ENCODE measurements at regions not wholly inside any gene's neighbourhood (a gene's known extent, or its start where the extent isn't known, plus 50 kb on each side); places are given as distances from the start of the nearest gene placed in this dataset.

- no peaks in the 10 kb centered on the region for H3K4me1 ChIP-seq (ENCODE audit: control insufficient read depth in 5 of 5, insufficient read depth in 5 of 5, low read length in 5 of 5)
- WGBS, 2 donors: 84 to 86% methylated on average over 14 of the region's 14 CpGs
- DNase-seq (no peak), ATAC-seq (ENCODE audit: insufficient read depth, low FRiP score) (no peak)
- H3K4me3 ChIP-seq: no peak overlapping the region
- no peaks in the 10 kb centered on the region for H3K36me3 ChIP-seq (ENCODE audit: control insufficient read depth in 4 of 4, insufficient read depth in 4 of 4, low read length in 4 of 4)
- H3K9ac ChIP-seq (ENCODE audit: insufficient read depth in 1 of 2, low read length in 2 of 2): no peak overlapping the region
- no peaks in the 10 kb centered on the region for H3K9me3 ChIP-seq (ENCODE audit: control insufficient read depth in 4 of 4, insufficient read depth in 3 of 4, low read length in 3 of 4)
- H3K27ac ChIP-seq (ENCODE audit: low read depth in 1 of 2, low read length in 1 of 2): no peak overlapping the region
- TF ChIP-seq CTCF (IDR thresholded peaks at IDR 0.05; ENCODE audit: control extremely low read depth, extremely low read depth): no peak
- no peaks in the 10 kb centered on the region for H3K27me3 ChIP-seq (ENCODE audit: control insufficient read depth in 3 of 3, insufficient read depth in 3 of 3, low read length in 2 of 3)
Measured at GRCh38 chr20:60877071-60877857, 374.8 kb upstream of the CDH4 start.

DNA sequence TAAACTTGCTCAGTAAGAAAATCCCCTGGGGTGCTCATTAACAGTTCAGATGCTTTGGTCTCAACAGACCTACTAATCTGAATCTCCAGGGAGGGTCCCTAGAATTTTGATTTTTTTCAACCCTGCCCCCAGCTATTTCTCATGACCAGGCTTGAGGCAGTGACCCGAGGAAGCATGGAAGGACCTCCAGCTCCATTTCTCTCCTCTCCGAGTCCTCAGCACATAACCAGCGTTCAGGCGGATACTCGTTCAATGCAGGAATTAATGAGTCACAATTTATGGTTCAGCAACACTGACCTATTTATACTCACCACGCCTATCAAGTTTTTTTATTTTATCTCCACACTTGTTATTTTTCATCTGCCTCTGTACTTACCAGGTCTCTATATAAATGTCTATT lies 369.2 kb upstream of the CDH4 start:
- WGBS, 2 donors: 84 to 88% methylated on average over 6 of the region's 6 CpGs
- Histone ChIP-seq H3K4me1 (ENCODE audit: control insufficient read depth in 5 of 5, insufficient read depth in 5 of 5, low read length in 5 of 5) (peaks cover 0 to 5% (median 0%) of the 10 kb centered on the region in 5 donors), H3K9me3 (ENCODE audit: control insufficient read depth in 4 of 4, insufficient read depth in 3 of 4, low read length in 3 of 4) (no peaks in the 10 kb centered on the region), H3K27me3 (ENCODE audit: control insufficient read depth in 3 of 3, insufficient read depth in 3 of 3, low read length in 2 of 3) (no peaks in the 10 kb centered on the region), H3K4me3 (no peak overlapping the region), H3K36me3 (ENCODE audit: control insufficient read depth in 4 of 4, insufficient read depth in 4 of 4, low read length in 4 of 4) (no peaks in the 10 kb centered on the region), H3K9ac (ENCODE audit: insufficient read depth in 1 of 2, low read length in 2 of 2) (no peak overlapping the region), H3K27ac (ENCODE audit: low read depth in 1 of 2, low read length in 1 of 2) (no peak overlapping the region)
- ATAC-seq (ENCODE audit: insufficient read depth, low FRiP score): no peak
- TF ChIP-seq CTCF (IDR thresholded peaks at IDR 0.05; ENCODE audit: control extremely low read depth, extremely low read depth): no peak
- DNase-seq: no peak

DNA sequence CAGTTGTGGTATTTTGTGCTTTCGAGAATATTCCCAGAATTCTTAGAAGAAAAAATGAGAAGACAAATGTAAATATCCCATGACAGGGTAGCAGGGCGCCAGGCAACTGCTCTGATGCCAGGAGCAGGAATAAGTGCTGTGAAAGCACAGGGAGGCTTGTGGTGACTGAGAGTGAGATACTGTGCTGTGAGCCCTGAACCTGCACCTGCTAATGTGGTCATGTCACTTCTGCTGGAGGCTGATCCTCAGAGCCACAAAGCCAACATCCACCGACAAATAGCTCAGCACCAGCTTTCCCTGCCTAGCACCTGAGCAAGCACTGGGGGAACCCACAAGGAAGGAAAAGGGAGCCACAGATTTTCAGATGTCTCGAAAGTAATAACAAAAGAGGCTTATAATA lies 368.6 kb upstream of the CDH4 start:
- Histone ChIP-seq H3K4me1 (ENCODE audit: control insufficient read depth in 5 of 5, insufficient read depth in 5 of 5, low read length in 5 of 5) (peaks cover 0 to 5% (median 0%) of the 10 kb centered on the region in 5 donors), H3K4me3 (no peak overlapping the region), H3K9ac (ENCODE audit: insufficient read depth in 1 of 2, low read length in 2 of 2) (no peak overlapping the region), H3K27me3 (ENCODE audit: control insufficient read depth in 3 of 3, insufficient read depth in 3 of 3, low read length in 2 of 3) (no peaks in the 10 kb centered on the region), H3K27ac (ENCODE audit: low read depth in 1 of 2, low read length in 1 of 2) (no peak overlapping the region), H3K9me3 (ENCODE audit: control insufficient read depth in 4 of 4, insufficient read depth in 3 of 4, low read length in 3 of 4) (no peaks in the 10 kb centered on the region), H3K36me3 (ENCODE audit: control insufficient read depth in 4 of 4, insufficient read depth in 4 of 4, low read length in 4 of 4) (no peaks in the 10 kb centered on the region)
- DNase-seq: no peak
- no peak for TF ChIP-seq CTCF (IDR thresholded peaks at IDR 0.05; ENCODE audit: control extremely low read depth, extremely low read depth)
- WGBS, 2 donors: 70 to 71% methylated on average over 4 of the region's 4 CpGs
- ATAC-seq (ENCODE audit: insufficient read depth, low FRiP score): no peak

DNA sequence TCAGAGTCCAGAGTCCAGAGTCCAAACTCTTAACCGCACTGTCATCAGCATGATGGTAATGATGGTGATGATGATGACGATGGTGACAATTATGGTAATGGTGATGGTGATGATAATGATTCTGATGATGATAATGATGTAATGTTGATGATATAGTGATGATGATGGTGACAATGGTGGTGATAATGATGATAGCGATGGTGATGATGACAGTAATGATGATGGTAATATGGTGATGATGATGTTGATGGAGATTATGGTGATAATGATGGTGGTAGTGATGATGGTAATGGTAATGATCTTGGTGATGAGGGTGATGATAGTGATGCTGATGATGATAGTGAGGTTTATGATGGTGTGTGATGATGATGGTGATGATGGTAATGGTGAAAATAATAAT lies 367.8 kb upstream of the CDH4 start:
- no peak for TF ChIP-seq CTCF (IDR thresholded peaks at IDR 0.05; ENCODE audit: control extremely low read depth, extremely low read depth)
- no peaks in the 10 kb centered on the region for H3K36me3 ChIP-seq (ENCODE audit: control insufficient read depth in 4 of 4, insufficient read depth in 4 of 4, low read length in 4 of 4)
- DNase-seq (no peak), ATAC-seq (ENCODE audit: insufficient read depth, low FRiP score) (no peak)
- WGBS, 2 donors: 95 to 96% methylated on average over 3 of the region's 3 CpGs
- H3K27me3 ChIP-seq (ENCODE audit: control insufficient read depth in 3 of 3, insufficient read depth in 3 of 3, low read length in 2 of 3): no peaks in the 10 kb centered on the region
- no peak overlapping the region for H3K9ac ChIP-seq (ENCODE audit: insufficient read depth in 1 of 2, low read length in 2 of 2)
- H3K4me3 ChIP-seq: no peak overlapping the region
- no peaks in the 10 kb centered on the region for H3K9me3 ChIP-seq (ENCODE audit: control insufficient read depth in 4 of 4, insufficient read depth in 3 of 4, low read length in 3 of 4)
- no peak overlapping the region for H3K27ac ChIP-seq (ENCODE audit: low read depth in 1 of 2, low read length in 1 of 2)
- peaks cover 0 to 5% (median 0%) of the 10 kb centered on the region in 5 donors for H3K4me1 ChIP-seq (ENCODE audit: control insufficient read depth in 5 of 5, insufficient read depth in 5 of 5, low read length in 5 of 5)

Measured in lung (tissue), 11 donors.